ENCODE measurements at regions not wholly inside any gene's neighbourhood (a gene's known extent, or its start where the extent isn't known, plus 50 kb on each side); places are given as distances from the start of the nearest gene placed in this dataset.

DNA sequence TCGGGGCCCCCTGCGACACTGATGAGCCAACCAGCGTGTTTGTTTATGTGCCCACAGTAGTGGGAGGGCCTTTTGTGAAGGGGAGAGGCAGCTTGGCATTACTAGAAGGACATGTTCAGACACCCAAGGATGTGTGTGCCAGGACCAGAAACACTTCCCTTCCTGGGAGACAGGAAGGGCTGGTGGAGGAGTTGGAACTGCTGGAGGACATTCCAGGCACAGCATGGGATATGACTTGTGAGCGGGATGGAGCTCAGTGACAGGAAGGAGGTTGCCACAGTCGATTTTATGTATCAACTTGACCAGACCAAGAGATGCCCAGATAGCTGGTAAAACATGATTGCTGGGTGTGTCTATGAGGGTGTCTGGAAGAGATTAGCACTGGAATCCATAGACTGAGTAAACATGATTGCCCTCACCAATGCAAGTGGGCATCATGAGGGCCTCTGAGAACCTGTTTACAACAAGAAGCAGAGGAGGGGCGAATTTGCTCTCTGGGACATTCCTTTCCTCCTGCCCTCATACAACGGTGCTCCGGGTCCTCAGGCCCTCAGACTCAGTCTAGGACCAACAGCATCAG is 106.4 kb upstream of the TLE3 start:
- H3K4me3 ChIP-seq (ENCODE audit: low read length) = no peak overlapping the region
- no peak for DNase-seq (ENCODE audit: low read depth)
- TF ChIP-seq, protein P1, sequence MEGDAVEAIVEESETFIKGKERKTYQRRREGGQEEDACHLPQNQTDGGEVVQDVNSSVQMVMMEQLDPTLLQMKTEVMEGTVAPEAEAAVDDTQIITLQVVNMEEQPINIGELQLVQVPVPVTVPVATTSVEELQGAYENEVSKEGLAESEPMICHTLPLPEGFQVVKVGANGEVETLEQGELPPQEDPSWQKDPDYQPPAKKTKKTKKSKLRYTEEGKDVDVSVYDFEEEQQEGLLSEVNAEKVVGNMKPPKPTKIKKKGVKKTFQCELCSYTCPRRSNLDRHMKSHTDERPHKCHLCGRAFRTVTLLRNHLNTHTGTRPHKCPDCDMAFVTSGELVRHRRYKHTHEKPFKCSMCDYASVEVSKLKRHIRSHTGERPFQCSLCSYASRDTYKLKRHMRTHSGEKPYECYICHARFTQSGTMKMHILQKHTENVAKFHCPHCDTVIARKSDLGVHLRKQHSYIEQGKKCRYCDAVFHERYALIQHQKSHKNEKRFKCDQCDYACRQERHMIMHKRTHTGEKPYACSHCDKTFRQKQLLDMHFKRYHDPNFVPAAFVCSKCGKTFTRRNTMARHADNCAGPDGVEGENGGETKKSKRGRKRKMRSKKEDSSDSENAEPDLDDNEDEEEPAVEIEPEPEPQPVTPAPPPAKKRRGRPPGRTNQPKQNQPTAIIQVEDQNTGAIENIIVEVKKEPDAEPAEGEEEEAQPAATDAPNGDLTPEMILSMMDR (conservative IDR thresholded peaks at IDR 0.05; ENCODE audit: low read depth, low read length) = no peak

- H3K4me3 ChIP-seq (ENCODE audit: low read length) = no peak overlapping the region
- DNase-seq (ENCODE audit: low read depth) = no peak
- TF ChIP-seq, protein P1 (conservative IDR thresholded peaks at IDR 0.05; ENCODE audit: low read depth, low read length) = no peak
Measured at GRCh38 chr15:70202756-70203155, 105.0 kb upstream of the TLE3 start.

DNA sequence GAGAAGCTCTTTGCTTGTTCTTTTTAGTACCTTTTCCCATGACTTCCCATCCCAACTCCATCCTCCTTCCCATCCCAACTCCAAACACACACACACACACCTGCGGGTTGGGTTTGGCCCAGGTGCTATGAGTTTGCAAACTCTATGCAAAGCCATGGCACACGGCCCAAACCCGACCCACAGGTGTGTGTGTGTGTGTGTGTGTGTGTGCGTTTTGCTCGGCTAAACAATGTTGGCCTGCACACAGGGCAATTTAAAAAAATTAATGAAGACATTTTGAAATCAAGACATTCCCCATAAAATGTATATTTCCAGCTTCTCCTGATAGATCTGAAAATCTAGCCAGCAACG is 103.7 kb upstream of the TLE3 start:
- no peak for DNase-seq (ENCODE audit: low read depth)
- TF ChIP-seq, protein P1 (conservative IDR thresholded peaks at IDR 0.05; ENCODE audit: low read depth, low read length) = no peak
- H3K4me3 ChIP-seq (ENCODE audit: low read length) = no peak overlapping the region

- TF ChIP-seq, protein P1 (conservative IDR thresholded peaks at IDR 0.05; ENCODE audit: low read depth, low read length) = no peak
- DNase-seq (ENCODE audit: low read depth) = no peak
- H3K4me3 ChIP-seq (ENCODE audit: low read length) = no peak overlapping the region
Measured at GRCh38 chr15:70200511-70201424, 103.1 kb upstream of the TLE3 start.

- DNase-seq (ENCODE audit: low read depth) = no peak
- TF ChIP-seq, protein P1 (conservative IDR thresholded peaks at IDR 0.05; ENCODE audit: low read depth, low read length) = no peak
- no peak overlapping the region for H3K4me3 ChIP-seq (ENCODE audit: low read length)
Measured at GRCh38 chr15:70199540-70200410, 102.1 kb upstream of the TLE3 start.

DNA sequence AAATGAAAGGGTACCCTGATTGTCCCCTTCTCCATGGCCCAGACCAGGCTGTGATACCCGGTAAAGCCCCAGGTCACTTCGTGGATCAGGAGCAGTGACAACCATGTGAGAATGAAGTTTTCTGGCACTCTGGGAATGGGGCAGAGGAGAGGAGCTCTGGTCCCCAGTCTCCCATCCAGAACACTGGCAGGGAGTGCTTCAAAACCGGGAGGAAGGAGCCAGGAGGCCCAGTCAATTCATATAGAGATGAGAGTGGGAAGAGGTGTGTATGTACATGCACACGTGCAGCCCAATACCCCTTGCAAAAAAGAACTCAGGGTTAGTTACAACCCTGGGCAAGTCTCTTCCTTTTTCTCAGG is 101.4 kb upstream of the TLE3 start:
- TF ChIP-seq, protein P1 (conservative IDR thresholded peaks at IDR 0.05; ENCODE audit: low read depth, low read length) = no peak
- DNase-seq (ENCODE audit: low read depth) = no peak
- no peak overlapping the region for H3K4me3 ChIP-seq (ENCODE audit: low read length)
